Aorta (tissue), 5 donors: ENCODE measurements at regions not wholly inside any gene's neighbourhood (a gene's known extent, or its start where the extent isn't known, plus 50 kb on each side); places are given as distances from the start of the nearest gene placed in this dataset.
"Not testable (repeated sequence)": the region's sequence is repeated elsewhere in the genome, so short reads cannot be mapped to it uniquely, and the experiment has no call there.

ENCODE experiments used
- ATAC-seq: fragments of 200-7000 bp; cut with Tn5 transposase; one replicate; pipeline ENCODE4 v1.9.1; 2022; ENCODE audit warnings: moderate library complexity; ENCODE audit not compliant: low FRiP score
- DNase-seq, 2 donors: peaks; one replicate each; pipeline ENCODE4 v3.0.0-alpha.2; 2020
- H3K27ac ChIP-seq, 2 donors: one replicate each; pipeline ENCODE4 v1.5.1; 2013; ENCODE audit warnings: low read length in 2 of 2, mild to moderate bottlenecking in 2 of 2, moderate library complexity in 2 of 2, control low read depth in 1 of 2, inconsistent platforms in 1 of 2, low read depth in 1 of 2
- H3K27me3 ChIP-seq, 2 donors: one replicate each; pipeline ENCODE4 v1.6.1; 2013; ENCODE audit warnings: control low read depth in 1 of 2, low read length in 1 of 2, mild to moderate bottlenecking in 1 of 2, moderate library complexity in 1 of 2; ENCODE audit not compliant: insufficient read depth in 2 of 2, control insufficient read depth in 1 of 2
- H3K36me3 ChIP-seq, 2 donors: one replicate each; pipeline ENCODE4 v1.6.1; 2013; ENCODE audit warnings: control low read depth in 1 of 2, low read length in 1 of 2, mild to moderate bottlenecking in 1 of 2; ENCODE audit not compliant: insufficient read depth in 2 of 2, control insufficient read depth in 1 of 2
- H3K4me1 ChIP-seq, 2 donors: one replicate each; pipeline ENCODE4 v1.6.1; 2013; ENCODE audit warnings: low read length in 2 of 2, control low read depth in 1 of 2, mild to moderate bottlenecking in 1 of 2, moderate library complexity in 1 of 2; ENCODE audit not compliant: insufficient read depth in 2 of 2, control insufficient read depth in 1 of 2
- H3K4me3 ChIP-seq, 2 donors: one replicate each; pipeline ENCODE4 v1.5.1; 2013; ENCODE audit warnings: low read length in 2 of 2, control low read depth in 1 of 2, mild to moderate bottlenecking in 1 of 2
- H3K9me3 ChIP-seq: one replicate; pipeline ENCODE4 v1.6.1; 2013; ENCODE audit warnings: mild to moderate bottlenecking, low read length; ENCODE audit not compliant: control insufficient read depth
- WGBS, 2 donors: extraction: QIAGEN DNeasy Blood & Tissue Kit; methylation state at CpG; one replicate each; pipeline ENCODE4 v1.1.7; 2013; 5-methylcytosine and 5-hydroxymethylcytosine counted together
- intact Hi-C, 2 donors: fragments of 100-400 bp; cut with DNase I; formaldehyde crosslinking; loops; one replicate each; pipeline versions ENCODE4 v1.14.2 to v1.15.0; 2022
- donor health status: healthy with polysubstance abuse.
- donor health status: Bipolar disorder and iron deficiency.
- donor health status: DM: no; HTN: no; CAD: no.
- donor health status: DM: no; HTN: no; CAD: no.
- donor health status: DM: yes; HTN: yes; CAD: no.

DNA sequence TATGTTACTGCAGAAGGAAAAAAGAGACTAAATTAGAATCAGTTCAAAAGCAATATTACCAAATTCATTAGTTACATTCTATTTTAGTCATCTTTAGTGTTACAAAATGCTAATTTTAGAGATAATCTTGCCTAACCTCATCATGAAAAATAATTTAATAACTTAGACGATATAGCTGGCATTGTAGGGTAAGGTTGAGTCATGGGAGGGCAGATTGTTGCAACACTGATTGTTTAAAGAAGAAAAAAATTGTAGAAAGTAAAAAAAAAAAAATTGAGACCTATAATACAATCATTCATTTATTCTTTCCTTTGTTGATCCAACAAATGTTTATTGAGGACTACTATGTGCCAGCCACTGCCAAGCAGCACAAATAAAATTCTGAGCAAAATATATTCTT, 330.9 kb downstream of the GBA3 start:
- H3K4me1 ChIP-seq = no peaks in the 10 kb centered on the region
- 26 to 73% methylated on average over 1 of the region's 1 CpG for WGBS, 2 donors
- ATAC-seq (no peak), DNase-seq (no peak)
- H3K36me3 ChIP-seq = no peaks in the 10 kb centered on the region
- H3K27ac ChIP-seq = no peak overlapping the region
- intact Hi-C loops = no loop called here
- peaks cover 2% of the 10 kb centered on the region for H3K9me3 ChIP-seq
- no peaks in the 10 kb centered on the region for H3K27me3 ChIP-seq
- no peak overlapping the region for H3K4me3 ChIP-seq

DNA sequence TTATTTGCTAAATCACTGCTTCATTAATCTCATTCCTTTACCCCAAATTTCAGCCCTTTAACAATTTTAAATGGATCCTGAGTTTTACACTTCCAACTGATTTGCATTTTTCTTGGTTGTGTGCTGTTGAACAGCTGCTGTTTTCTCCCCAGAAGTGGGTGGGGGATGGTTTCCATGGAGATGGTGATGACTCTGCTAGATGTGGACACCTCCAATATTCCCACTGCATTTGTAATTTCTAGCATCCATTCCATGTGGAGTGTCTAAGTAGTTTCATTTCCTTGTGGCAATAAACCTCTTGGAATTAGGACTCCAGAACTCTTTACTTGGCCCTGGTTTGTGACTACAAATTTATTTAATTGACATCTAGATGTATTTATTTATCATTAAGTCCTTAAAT, 330.4 kb downstream of the GBA3 start:
- Histone ChIP-seq H3K9me3 (peaks cover 2% of the 10 kb centered on the region), H3K36me3 (no peaks in the 10 kb centered on the region), H3K4me3 (no peak overlapping the region), H3K27ac (no peak overlapping the region), H3K4me1 (no peaks in the 10 kb centered on the region), H3K27me3 (no peaks in the 10 kb centered on the region)
- no peak for ATAC-seq
- DNase-seq = no peak
- intact Hi-C loops = no loop called here

- no peak for DNase-seq
- Histone ChIP-seq H3K36me3 (no peaks in the 10 kb centered on the region), H3K4me3 (no peak overlapping the region), H3K27ac (no peak overlapping the region), H3K4me1 (no peaks in the 10 kb centered on the region), H3K9me3 (no peaks in the 10 kb centered on the region), H3K27me3 (no peaks in the 10 kb centered on the region)
- no peak for ATAC-seq
- intact Hi-C loops = no loop called here
These were observed 329.3 kb downstream of the GBA3 start for GRCh38 chr4:23022032-23022431.

DNA sequence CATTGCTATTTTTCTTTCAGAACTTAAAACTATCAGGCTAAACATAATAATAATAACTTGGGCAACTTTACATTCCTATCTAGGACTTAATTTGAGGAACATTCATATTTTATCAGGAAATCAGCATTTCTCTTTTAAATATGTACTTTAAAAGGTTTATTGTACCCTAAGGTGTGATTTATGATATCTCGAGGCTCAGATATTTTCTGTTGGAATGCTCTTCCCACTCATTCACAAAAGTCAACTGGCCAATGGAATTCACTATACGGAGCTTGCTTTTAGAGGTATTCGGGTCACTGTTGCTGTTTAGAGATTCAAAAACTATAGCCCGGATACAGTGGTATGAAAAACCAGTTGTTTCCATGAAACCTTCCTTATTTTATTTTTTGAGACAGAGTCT, 328.3 kb downstream of the GBA3 start:
- Histone ChIP-seq H3K27me3 (no peaks in the 10 kb centered on the region), H3K9me3 (no peaks in the 10 kb centered on the region), H3K4me1 (no peaks in the 10 kb centered on the region), H3K27ac (no peak overlapping the region), H3K4me3 (no peak overlapping the region), H3K36me3 (no peaks in the 10 kb centered on the region)
- no peak for ATAC-seq
- intact Hi-C loops = no loop called here
- no peak for DNase-seq
- 37 to 52% methylated on average over 4 of the region's 4 CpGs for WGBS, 2 donors

- H3K4me1 ChIP-seq, H3K9me3 ChIP-seq, DNase-seq, H3K4me3 ChIP-seq, H3K27me3 ChIP-seq, H3K27ac ChIP-seq, ATAC-seq, intact Hi-C loops, H3K36me3 ChIP-seq: not testable (repeated sequence)
- 62 to 63% methylated on average over 4 of the region's 4 CpGs for WGBS, 2 donors
These were observed 327.7 kb downstream of the GBA3 start for GRCh38 chr4:23020399-23020798.

- DNase-seq (no peak), ATAC-seq (no peak)
- no peaks in the 10 kb centered on the region for H3K36me3 ChIP-seq
- H3K27me3 ChIP-seq = no peaks in the 10 kb centered on the region
- H3K4me1 ChIP-seq = no peaks in the 10 kb centered on the region
- WGBS, 2 donors = 78 to 81% methylated on average over 1 of the region's 1 CpG
- intact Hi-C loops = no loop called here
- H3K4me3 ChIP-seq = no peak overlapping the region
- H3K9me3 ChIP-seq = no peaks in the 10 kb centered on the region
- H3K27ac ChIP-seq = no peak overlapping the region
These were observed 324.2 kb downstream of the GBA3 start for GRCh38 chr4:23016981-23017380.

DNA sequence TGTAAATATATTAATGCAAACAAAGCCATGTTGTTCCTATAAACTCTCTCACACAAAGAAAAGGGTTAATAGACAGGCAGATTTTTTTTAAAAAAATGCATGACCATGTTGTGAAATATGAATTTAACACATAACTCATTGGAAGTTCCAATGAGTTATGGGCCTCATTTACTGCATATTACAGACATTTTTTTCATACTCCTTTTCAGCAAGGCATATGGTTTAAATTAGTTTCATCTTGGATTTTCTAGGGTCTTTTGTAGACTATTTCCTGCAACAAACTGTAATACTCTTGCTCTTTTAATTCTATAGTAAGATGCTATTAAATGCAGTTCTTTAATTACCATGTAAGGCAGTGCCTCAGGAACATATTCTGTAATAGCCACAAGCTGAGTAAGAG, 323.1 kb downstream of the GBA3 start:
- no peaks in the 10 kb centered on the region for H3K36me3 ChIP-seq
- H3K4me1 ChIP-seq = no peaks in the 10 kb centered on the region
- no peaks in the 10 kb centered on the region for H3K27me3 ChIP-seq
- no peak overlapping the region for H3K27ac ChIP-seq
- intact Hi-C loops = no loop called here
- no peak for DNase-seq
- no peak overlapping the region for H3K4me3 ChIP-seq
- no peaks in the 10 kb centered on the region for H3K9me3 ChIP-seq
- no peak for ATAC-seq

DNA sequence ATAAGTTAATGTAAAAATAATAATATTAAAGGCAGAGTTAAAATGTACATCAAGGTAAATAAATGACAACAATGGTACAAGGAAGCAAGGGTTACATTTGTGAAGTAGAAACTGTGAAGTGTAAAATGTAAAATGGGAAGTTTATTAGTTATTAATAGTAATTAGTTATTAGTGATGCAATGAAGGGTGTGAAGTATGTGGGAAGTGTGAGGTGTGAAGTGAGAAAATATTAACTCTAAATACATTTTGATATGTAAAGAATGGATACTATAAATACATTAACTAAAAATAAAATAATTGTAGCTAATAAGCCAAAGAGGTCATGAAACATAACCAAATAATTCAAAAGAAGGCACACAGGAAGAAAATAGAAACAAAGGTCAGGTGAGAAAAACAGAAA, 316.4 kb downstream of the GBA3 start:
- Histone ChIP-seq H3K4me1 (no peaks in the 10 kb centered on the region), H3K36me3 (no peaks in the 10 kb centered on the region), H3K9me3 (no peaks in the 10 kb centered on the region), H3K27ac (no peak overlapping the region), H3K4me3 (no peak overlapping the region), H3K27me3 (no peaks in the 10 kb centered on the region)
- intact Hi-C loops = no loop called here
- DNase-seq = no peak
- ATAC-seq = no peak

DNA sequence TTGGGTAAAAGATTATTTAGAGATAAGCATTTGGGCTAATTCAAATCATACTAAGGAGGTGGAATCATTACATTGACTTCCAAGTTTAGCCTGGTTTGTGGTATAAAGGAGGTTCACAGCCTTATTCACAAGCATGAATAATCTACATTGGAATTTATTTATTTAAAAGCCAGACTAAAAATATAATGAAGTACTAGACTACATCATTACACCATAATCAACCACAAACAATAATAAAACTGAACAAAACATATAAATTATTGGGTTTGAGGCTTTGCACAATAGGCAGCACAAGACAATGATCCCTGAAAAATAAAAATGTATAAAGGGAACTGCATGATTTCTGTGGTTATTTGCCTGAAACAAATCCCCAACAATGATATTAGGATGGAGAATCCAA, 314.0 kb downstream of the GBA3 start:
- Histone ChIP-seq H3K36me3 (no peaks in the 10 kb centered on the region), H3K9me3 (no peaks in the 10 kb centered on the region), H3K27me3 (no peaks in the 10 kb centered on the region), H3K4me1 (no peaks in the 10 kb centered on the region), H3K4me3 (no peak overlapping the region), H3K27ac (no peak overlapping the region)
- intact Hi-C loops = no loop called here
- ATAC-seq (no peak), DNase-seq (no peak)

- H3K4me3 ChIP-seq = no peak overlapping the region
- H3K9me3 ChIP-seq = no peaks in the 10 kb centered on the region
- intact Hi-C loops = no loop called here
- ATAC-seq (no peak), DNase-seq (no peak)
- no peak overlapping the region for H3K27ac ChIP-seq
- H3K27me3 ChIP-seq = no peaks in the 10 kb centered on the region
- no peaks in the 10 kb centered on the region for H3K4me1 ChIP-seq
- H3K36me3 ChIP-seq = no peaks in the 10 kb centered on the region
- WGBS, 2 donors = 26 to 56% methylated on average over 1 of the region's 1 CpG
These were observed 313.0 kb downstream of the GBA3 start for GRCh38 chr4:23005691-23006090.
